Colonic mucosa (tissue), 4 donors: ENCODE measurements at regions not wholly inside any gene's neighbourhood (a gene's known extent, or its start where the extent isn't known, plus 50 kb on each side); places are given as distances from the start of the nearest gene placed in this dataset.

Source experiments
- DNase-seq: peaks from one replicate; pipeline ENCODE4 v3.0.0-alpha.2; 2020
- H3K27ac ChIP-seq: fragments of 200-600 bp; one replicate; pipeline ENCODE4 v1.8.0; 2021
- H3K27me3 ChIP-seq: fragments of 200-600 bp; one replicate; pipeline ENCODE4 v1.8.0; 2021
- H3K36me3 ChIP-seq: fragments of 200-600 bp; one replicate; pipeline ENCODE4 v1.8.0; 2021
- H3K4me1 ChIP-seq: fragments of 200-600 bp; one replicate; pipeline ENCODE4 v1.8.0; 2021; ENCODE audit warnings: mild to moderate bottlenecking
- H3K4me3 ChIP-seq: fragments of 200-600 bp; one replicate; pipeline ENCODE4 v1.8.0; 2021
- H3K9ac ChIP-seq, 2 donors: one replicate each; pipeline ENCODE4 v1.7.0; 2013; ENCODE audit warnings: control low read depth in 2 of 2, low read depth in 2 of 2, low read length in 2 of 2
- H3K9me3 ChIP-seq: fragments of 200-600 bp; one replicate; pipeline ENCODE4 v1.8.0; 2021
- CTCF ChIP-seq: fragments of 200-600 bp; IDR thresholded peaks from one replicate; pipeline ENCODE4 v1.8.0; 2022; ENCODE audit warnings: antibody characterized with exemption, mild to moderate bottlenecking
- intact Hi-C: fragments of 100-400 bp; cut with DNase I; formaldehyde crosslinking; loops from one replicate; pipeline ENCODE4 v1.14.1; 2022
- donor health status: healthy.
- donor health status: DM: no; HTN: no; CAD: no.
- donor health status: DM: no; HTN: no; CAD: no.

- H3K9ac ChIP-seq: no peak overlapping the region
- no peak for TF ChIP-seq CTCF
- intact Hi-C loops: no loop called here
- H3K27me3 ChIP-seq: no peaks in the 10 kb centered on the region
- H3K4me1 ChIP-seq: no peaks in the 10 kb centered on the region
- no peaks in the 10 kb centered on the region for H3K36me3 ChIP-seq
- no peaks in the 10 kb centered on the region for H3K9me3 ChIP-seq
- no peak for DNase-seq
- H3K27ac ChIP-seq: no peak overlapping the region
- no peak overlapping the region for H3K4me3 ChIP-seq
Observed at GRCh38 chr4:56244681-56245080, 142.6 kb downstream of the AASDH start.

DNA sequence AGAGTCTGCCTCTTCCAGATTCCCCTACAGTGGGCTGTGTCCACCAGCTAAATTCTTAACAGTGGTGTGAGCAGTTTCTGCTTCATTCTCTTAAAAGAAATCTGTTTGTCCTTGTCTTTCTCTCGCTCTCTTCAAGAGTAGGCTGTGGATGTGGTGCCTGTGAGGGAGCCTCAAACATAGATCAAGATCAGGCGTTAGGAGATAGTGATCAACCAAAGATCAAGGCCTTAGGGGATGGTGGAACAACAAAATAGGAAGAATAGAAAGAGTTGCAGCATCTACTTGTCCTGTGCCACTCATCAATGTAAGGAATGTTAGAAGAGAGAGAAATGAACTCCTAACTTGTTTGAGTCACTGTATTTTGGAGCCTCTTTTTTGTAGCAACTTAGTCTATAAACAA is 144.2 kb downstream of the AASDH start:
- Histone ChIP-seq H3K36me3 (no peaks in the 10 kb centered on the region), H3K9ac (no peak overlapping the region), H3K9me3 (no peaks in the 10 kb centered on the region), H3K4me3 (no peak overlapping the region), H3K4me1 (no peaks in the 10 kb centered on the region), H3K27me3 (no peaks in the 10 kb centered on the region), H3K27ac (no peak overlapping the region)
- intact Hi-C loops: no loop called here
- no peak for DNase-seq
- no peak for TF ChIP-seq CTCF

GRCh38 chr4:56241500-56241899 is 145.8 kb downstream of the AASDH start:
- intact Hi-C loops: no loop called here
- no peaks in the 10 kb centered on the region for H3K9me3 ChIP-seq
- H3K4me1 ChIP-seq: no peaks in the 10 kb centered on the region
- DNase-seq: peak; percentile 67
- H3K27me3 ChIP-seq: no peaks in the 10 kb centered on the region
- H3K9ac ChIP-seq: peak overlapping the region in 1 of 2 donors; percentile 40
- no peak for TF ChIP-seq CTCF
- H3K36me3 ChIP-seq: no peaks in the 10 kb centered on the region
- no peak overlapping the region for H3K4me3 ChIP-seq
- H3K27ac ChIP-seq: peak overlapping the region; percentile 42

DNA sequence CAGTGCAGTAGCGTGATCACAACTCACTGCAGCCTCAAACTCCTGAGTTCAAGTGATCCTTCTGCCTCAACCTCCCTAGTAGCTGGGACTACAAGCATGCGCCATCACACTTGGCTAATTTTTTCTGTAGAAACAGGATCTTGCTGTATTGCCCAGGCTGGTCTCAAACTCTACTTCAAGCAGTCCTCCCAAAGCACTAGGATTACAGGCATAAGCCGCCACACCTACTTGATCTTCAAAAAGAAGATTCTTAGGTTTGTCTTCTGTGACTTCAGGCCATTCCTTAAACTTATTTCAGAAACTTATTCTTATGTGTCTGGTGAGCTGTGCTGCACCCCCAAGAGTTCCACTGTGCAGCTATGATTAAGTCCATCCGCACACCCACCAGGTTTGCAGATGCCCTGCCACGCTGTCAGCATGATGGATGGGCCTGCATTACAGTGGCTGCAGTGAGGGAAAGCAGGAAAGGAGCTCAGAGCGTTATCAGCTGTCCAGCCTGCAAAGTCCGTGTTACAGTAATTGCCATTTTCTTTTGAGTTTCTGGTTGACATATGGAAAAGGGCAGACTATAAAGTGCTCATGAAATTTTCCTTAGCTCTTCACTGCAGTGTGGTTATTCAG is 146.6 kb downstream of the AASDH start:
- Histone ChIP-seq H3K27ac (peak overlapping the region; percentile 42), H3K27me3 (no peaks in the 10 kb centered on the region), H3K9me3 (no peaks in the 10 kb centered on the region), H3K9ac (peak overlapping the region in 1 of 2 donors; percentile 44), H3K36me3 (no peaks in the 10 kb centered on the region), H3K4me3 (no peak overlapping the region), H3K4me1 (no peaks in the 10 kb centered on the region)
- intact Hi-C loops: no loop called here
- peak; percentile 48 for DNase-seq
- no peak for TF ChIP-seq CTCF

DNA sequence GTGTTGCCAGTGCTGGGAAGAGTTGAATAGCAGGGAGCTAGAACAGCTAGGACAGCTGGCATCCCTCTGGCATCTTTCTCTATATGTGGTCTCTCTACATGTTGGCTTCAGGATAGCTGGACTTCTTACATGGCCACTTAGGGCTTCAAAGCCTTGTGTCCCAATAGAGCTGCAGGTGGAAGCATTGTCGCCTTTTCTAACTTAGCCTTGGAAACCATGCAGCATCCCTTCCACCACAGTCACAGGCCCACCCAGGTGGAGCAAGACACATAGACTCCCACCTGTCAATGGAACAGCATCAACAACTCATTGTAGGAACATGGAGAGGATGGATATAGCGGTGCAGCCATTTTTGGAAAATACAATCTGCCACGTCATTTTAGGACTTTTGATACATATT is 149.0 kb downstream of the AASDH start:
- no peak for TF ChIP-seq CTCF
- Histone ChIP-seq H3K27ac (no peak overlapping the region), H3K9ac (no peak overlapping the region), H3K9me3 (no peaks in the 10 kb centered on the region), H3K4me1 (no peaks in the 10 kb centered on the region), H3K36me3 (no peaks in the 10 kb centered on the region), H3K27me3 (no peaks in the 10 kb centered on the region), H3K4me3 (no peak overlapping the region)
- intact Hi-C loops: no loop called here
- no peak for DNase-seq
